Breast epithelium (tissue), 4 donors: ENCODE measurements at regions not wholly inside any gene's neighbourhood (a gene's known extent, or its start where the extent isn't known, plus 50 kb on each side); places are given as distances from the start of the nearest gene placed in this dataset.

Experiments
- DNase-seq, 2 donors: peaks; one replicate each; pipeline ENCODE4 v3.0.0-alpha.2; 2019; ENCODE audit warnings: low spot score in 2 of 2
- H3K27ac ChIP-seq, 2 donors: fragments of 200-600 bp; sonication (generic) in 1 of 2; one replicate each; pipeline ENCODE4 v1.5.1; 2016 to 2019; ENCODE audit warnings: mild to moderate bottlenecking in 1 of 2
- H3K27me3 ChIP-seq, 2 donors: fragments of 200-600 bp; sonication (generic) in 1 of 2; one replicate each; pipeline versions ENCODE4 v1.5.1 to v1.6.0; 2017 to 2019; ENCODE audit warnings: control low read depth in 1 of 2, mild to moderate bottlenecking in 1 of 2
- H3K36me3 ChIP-seq: fragments of 200-600 bp; one replicate; pipeline ENCODE4 v1.5.1; 2019
- H3K4me1 ChIP-seq, 2 donors: fragments of 200-600 bp; sonication (generic); one replicate each; pipeline ENCODE4 v1.5.1; 2016 to 2019; ENCODE audit warnings: control low read depth in 1 of 2
- H3K4me3 ChIP-seq, 3 donors: fragments of 200-600 bp; sonication (generic); 1 replicate in 2 of 3; 2 replicates in 1 of 3; pipeline ENCODE4 v1.5.1; 2016 to 2019; ENCODE audit warnings: mild to moderate bottlenecking in 3 of 3, moderate library complexity in 2 of 3
- H3K9me3 ChIP-seq, 2 donors: fragments of 200-600 bp; sonication (generic) in 1 of 2; one replicate each; pipeline ENCODE4 v1.5.1; 2016 to 2019; ENCODE audit warnings: control low read depth in 1 of 2
- CTCF ChIP-seq, 3 donors: fragments of 450-650 bp; IDR thresholded peaks; one replicate each; pipeline ENCODE4 v1.5.1; 2016 to 2017; ENCODE audit warnings: antibody characterized with exemption in 3 of 3, mild to moderate bottlenecking in 3 of 3, moderate library complexity in 3 of 3
- POLR2A ChIP-seq: fragments of 450-650 bp; IDR thresholded peaks from one replicate; pipeline ENCODE4 v1.6.1; 2016; ENCODE audit warnings: antibody characterized with exemption, mild to moderate bottlenecking, moderate library complexity
- POLR2AphosphoS5 ChIP-seq, 3 donors: sonication (generic); formaldehyde crosslinking; IDR thresholded peaks; one replicate each; pipeline ENCODE4 v1.6.1; 2017; ENCODE audit warnings: antibody characterized with exemption in 3 of 3
- intact Hi-C: fragments of 100-400 bp; cut with DNase I; formaldehyde crosslinking; loops from one replicate; pipeline ENCODE4 v1.15.1; 2023; ENCODE audit warnings: low total_unique reads

- H3K4me3 ChIP-seq, result no peak overlapping the region
- H3K36me3 ChIP-seq, result no peaks in the 10 kb centered on the region
- no peaks in the 10 kb centered on the region for H3K27me3 ChIP-seq
- DNase-seq, result no peak
- H3K4me1 ChIP-seq, result no peaks in the 10 kb centered on the region
- H3K9me3 ChIP-seq, result no peaks in the 10 kb centered on the region
- intact Hi-C loops, result no loop called here
- no peak for TF ChIP-seq CTCF (IDR thresholded peaks at IDR 0.05)
- no peak overlapping the region for H3K27ac ChIP-seq
Observed at GRCh38 chr2:186058614-186059013, 320.0 kb downstream of the FSIP2 start.

- no peaks in the 10 kb centered on the region for H3K9me3 ChIP-seq
- H3K36me3 ChIP-seq, result no peaks in the 10 kb centered on the region
- no peak overlapping the region for H3K27ac ChIP-seq
- intact Hi-C loops, result no loop called here
- no peak for DNase-seq
- H3K4me3 ChIP-seq, result no peak overlapping the region
- H3K27me3 ChIP-seq, result no peaks in the 10 kb centered on the region
- no peaks in the 10 kb centered on the region for H3K4me1 ChIP-seq
- TF ChIP-seq POLR2A, result no peak
- TF ChIP-seq POLR2AphosphoS5 (IDR thresholded peaks at IDR 0.05), result no peak
- no peak for TF ChIP-seq CTCF (IDR thresholded peaks at IDR 0.05)
Observed at GRCh38 chr2:186059096-186059495, 320.5 kb downstream of the FSIP2 start.

GRCh38 chr2:186060744-186061440 lies 322.3 kb downstream of the FSIP2 start:
- TF ChIP-seq POLR2A, result no peak
- TF ChIP-seq POLR2AphosphoS5 (IDR thresholded peaks at IDR 0.05), result no peak
- TF ChIP-seq CTCF (IDR thresholded peaks at IDR 0.05), result no peak
- no peak for DNase-seq
- H3K27ac ChIP-seq, result no peak overlapping the region
- no peaks in the 10 kb centered on the region for H3K36me3 ChIP-seq
- H3K27me3 ChIP-seq, result no peaks in the 10 kb centered on the region
- intact Hi-C loops, result no loop called here
- H3K4me3 ChIP-seq, result no peak overlapping the region
- H3K9me3 ChIP-seq, result no peaks in the 10 kb centered on the region
- no peaks in the 10 kb centered on the region for H3K4me1 ChIP-seq

- intact Hi-C loops, result no loop called here
- Histone ChIP-seq H3K27ac (no peak overlapping the region), H3K4me1 (no peaks in the 10 kb centered on the region), H3K27me3 (no peaks in the 10 kb centered on the region), H3K4me3 (no peak overlapping the region), H3K36me3 (no peaks in the 10 kb centered on the region), H3K9me3 (no peaks in the 10 kb centered on the region)
- TF ChIP-seq POLR2A (no peak), POLR2AphosphoS5 (IDR thresholded peaks at IDR 0.05) (no peak), CTCF (IDR thresholded peaks at IDR 0.05) (no peak)
- no peak for DNase-seq
Observed at GRCh38 chr2:186064507-186064906, 325.9 kb downstream of the FSIP2 start.

GRCh38 chr2:186065491-186065890 lies 326.9 kb downstream of the FSIP2 start:
- intact Hi-C loops, result no loop called here
- Histone ChIP-seq H3K36me3 (no peaks in the 10 kb centered on the region), H3K4me1 (no peaks in the 10 kb centered on the region), H3K4me3 (no peak overlapping the region), H3K9me3 (no peaks in the 10 kb centered on the region), H3K27ac (no peak overlapping the region), H3K27me3 (no peaks in the 10 kb centered on the region)
- no peak for TF ChIP-seq CTCF (IDR thresholded peaks at IDR 0.05)
- no peak for TF ChIP-seq POLR2A
- TF ChIP-seq POLR2AphosphoS5 (IDR thresholded peaks at IDR 0.05), result no peak
- DNase-seq, result no peak
